ENCODE measurements at regions not wholly inside any gene's neighbourhood (a gene's known extent, or its start where the extent isn't known, plus 50 kb on each side); places are given as distances from the start of the nearest gene placed in this dataset.

- TF ChIP-seq CTCF (conservative IDR thresholded peaks at IDR 0.05; ENCODE audit: low read length), result no peak
- no peak for TF ChIP-seq EZH2phosphoT487 (IDR thresholded peaks at IDR 0.05; ENCODE audit: borderline replicate concordance, low read depth, low read length)
Observed at GRCh38 chr4:104596189-104596588, 101.5 kb upstream of the CXXC4 start.
